ENCODE measurements at regions not wholly inside any gene's neighbourhood (a gene's known extent, or its start where the extent isn't known, plus 50 kb on each side); places are given as distances from the start of the nearest gene placed in this dataset.

GRCh38 chr3:31479431-31479830 lies 53.3 kb upstream of the STT3B start:
- no peak for DNase-seq

GRCh38 chr3:31481697-31482096 lies 51.0 kb upstream of the STT3B start:
- DNase-seq = no peak

GRCh38 chr3:31482493-31483200 lies 50.1 kb upstream of the STT3B start:
- DNase-seq = no peak

Data from activated CD8-positive, alpha-beta memory T cell treated with anti-CD3 and anti-CD28 coated beads for 24 hours (primary cell).